GM19239 (cell line): ENCODE measurements at regions not wholly inside any gene's neighbourhood (a gene's known extent, or its start where the extent isn't known, plus 50 kb on each side); places are given as distances from the start of the nearest gene placed in this dataset.

Source experiments
- DNase-seq: peaks from one replicate; pipeline ENCODE4 v3.0.0; 2011; ENCODE audit warnings: low spot score; ENCODE audit not compliant: insufficient read length
- FAIRE-seq: peaks from 2 replicates; lab custom pipeline; 2011; peaks lifted over from hg19 to GRCh38; lab: Jason Lieb, UNC

GRCh38 chr10:28808693-28809092 lies 131.4 kb downstream of the BAMBI start:
- DNase-seq (no peak), FAIRE-seq (peak; percentile 70)

- FAIRE-seq (peak; percentile 66), DNase-seq (no peak)
These were observed 132.9 kb downstream of the BAMBI start for GRCh38 chr10:28810057-28810870.

GRCh38 chr10:28811639-28812349 lies 134.5 kb downstream of the BAMBI start:
- DNase-seq (no peak), FAIRE-seq (no peak)

- no peak for FAIRE-seq
- DNase-seq: no peak
These were observed 135.4 kb downstream of the BAMBI start for GRCh38 chr10:28812384-28813372.

- no peak for DNase-seq
These were observed 138.4 kb downstream of the BAMBI start for GRCh38 chr10:28815681-28816080.

GRCh38 chr10:28822719-28823464 lies 145.6 kb downstream of the BAMBI start:
- no peak for DNase-seq
- no peak for FAIRE-seq

More at GRCh38 chr10:28815681-28816080, 138.4 kb downstream of the BAMBI start:
- FAIRE-seq: no peak

- no peak for DNase-seq
- FAIRE-seq: no peak
These were observed 146.3 kb downstream of the BAMBI start for GRCh38 chr10:28823501-28824075.

- DNase-seq (no peak), FAIRE-seq (no peak)
These were observed 156.0 kb downstream of the BAMBI start for GRCh38 chr10:28833313-28833712.

GRCh38 chr10:28836435-28836743 lies 159.1 kb downstream of the BAMBI start:
- FAIRE-seq: no peak

GRCh38 chr10:28837613-28838390 lies 160.5 kb downstream of the BAMBI start:
- FAIRE-seq (no peak), DNase-seq (no peak)

More at GRCh38 chr10:28836435-28836743, 159.1 kb downstream of the BAMBI start:
- DNase-seq: no peak

- no peak for DNase-seq
These were observed 161.6 kb downstream of the BAMBI start for GRCh38 chr10:28838908-28839307.

GRCh38 chr10:28839600-28840007 lies 162.3 kb downstream of the BAMBI start:
- FAIRE-seq (no peak), DNase-seq (no peak)

More at GRCh38 chr10:28838908-28839307, 161.6 kb downstream of the BAMBI start:
- no peak for FAIRE-seq

- FAIRE-seq (no peak), DNase-seq (no peak)
These were observed 162.9 kb downstream of the BAMBI start for GRCh38 chr10:28840202-28840601.

- DNase-seq (no peak), FAIRE-seq (no peak)
These were observed 163.7 kb downstream of the BAMBI start for GRCh38 chr10:28840971-28841370.

- FAIRE-seq (no peak), DNase-seq (no peak)
These were observed 164.3 kb downstream of the BAMBI start for GRCh38 chr10:28841625-28842024.

GRCh38 chr10:28842321-28842720 lies 165.0 kb downstream of the BAMBI start:
- FAIRE-seq (no peak), DNase-seq (no peak)

GRCh38 chr10:28845009-28845682 lies 167.8 kb downstream of the BAMBI start:
- FAIRE-seq (no peak), DNase-seq (no peak)

- FAIRE-seq (no peak), DNase-seq (no peak)
These were observed 172.0 kb downstream of the BAMBI start for GRCh38 chr10:28849309-28849708.
